Fibroblast of pulmonary artery (primary cell): ENCODE measurements at regions not wholly inside any gene's neighbourhood (a gene's known extent, or its start where the extent isn't known, plus 50 kb on each side); places are given as distances from the start of the nearest gene placed in this dataset.
A peak's percentile ranks its signal among the peaks of the same experiment; 100 is the strongest.

Experiments
- DNase-seq: peaks from one replicate; pipeline ENCODE4 v3.0.0-alpha.2; 2010; ENCODE audit warnings: low read depth
- H3K4me3 ChIP-seq: replicated peaks from 2 replicates; pipeline ENCODE4 v1.5.1; 2011; ENCODE audit warnings: low read depth, mild to moderate bottlenecking, control low read depth, low read length, moderate library complexity
- CTCF ChIP-seq: IDR thresholded peaks from 2 replicates; pipeline ENCODE4 v1.5.1; 2011; ENCODE audit warnings: mild to moderate bottlenecking, control low read depth, low read length, inconsistent platforms; ENCODE audit errors: missing control alignments

- no peak for DNase-seq
- H3K4me3 ChIP-seq: no peak overlapping the region
- no peak for TF ChIP-seq CTCF
Observed at GRCh38 chr10:33673839-33674415, 339.5 kb upstream of the NRP1 start.

GRCh38 chr10:33669904-33670303 lies 335.4 kb upstream of the NRP1 start:
- no peak overlapping the region for H3K4me3 ChIP-seq
- DNase-seq: no peak
- no peak for TF ChIP-seq CTCF

GRCh38 chr10:33666686-33667480 lies 332.4 kb upstream of the NRP1 start:
- H3K4me3 ChIP-seq: no peak overlapping the region
- DNase-seq: no peak
- no peak for TF ChIP-seq CTCF

GRCh38 chr10:33665501-33665900 lies 331.0 kb upstream of the NRP1 start:
- H3K4me3 ChIP-seq: no peak overlapping the region
- no peak for TF ChIP-seq CTCF
- peak; percentile 77 for DNase-seq

- no peak for TF ChIP-seq CTCF
- no peak for DNase-seq
- H3K4me3 ChIP-seq: no peak overlapping the region
Observed at GRCh38 chr10:33664070-33664469, 329.6 kb upstream of the NRP1 start.

- peak; percentile 97 for DNase-seq
- TF ChIP-seq CTCF: no peak
- no peak overlapping the region for H3K4me3 ChIP-seq
Observed at GRCh38 chr10:33661580-33662336, 327.3 kb upstream of the NRP1 start.
